ENCODE measurements at regions not wholly inside any gene's neighbourhood (a gene's known extent, or its start where the extent isn't known, plus 50 kb on each side); places are given as distances from the start of the nearest gene placed in this dataset.
"Not testable (repeated sequence)": the region's sequence is repeated elsewhere in the genome, so short reads cannot be mapped to it uniquely, and the experiment has no call there.

GRCh38 chr4:79182209-79182608 is 143.7 kb downstream of the NAA11 start:
- intact Hi-C loops (cut with DNase I) = no loop called here
- no peak for DNase-seq (ENCODE audit: low spot score)

GRCh38 chr4:79181190-79181589 is 144.7 kb downstream of the NAA11 start:
- intact Hi-C loops (cut with DNase I) = no loop called here
- no peak for DNase-seq (ENCODE audit: low spot score)

DNA sequence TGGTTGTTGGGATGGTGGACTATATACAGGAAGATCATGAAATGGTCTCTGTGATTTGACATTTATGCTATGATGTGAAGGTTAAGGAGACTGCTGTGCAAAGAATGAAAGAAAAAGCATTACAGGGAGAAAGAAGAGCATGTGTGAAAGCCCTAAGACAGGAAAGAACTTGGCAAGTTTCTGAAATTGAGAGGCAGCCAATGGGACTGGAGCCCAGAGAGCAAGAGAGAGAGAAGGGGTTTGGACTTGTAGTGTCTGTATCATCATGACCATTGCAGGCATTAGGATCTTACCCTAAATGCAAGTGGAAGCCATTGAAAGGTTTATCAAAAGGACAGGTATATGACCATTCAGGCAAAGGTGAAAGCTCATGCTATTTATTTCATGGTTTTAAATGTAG is 147.1 kb downstream of the NAA11 start:
- intact Hi-C loops (cut with DNase I) = no loop called here
- no peak for DNase-seq (ENCODE audit: low spot score)

GRCh38 chr4:79177388-79177787 is 148.5 kb downstream of the NAA11 start:
- intact Hi-C loops (cut with DNase I) = no loop called here
- no peak for DNase-seq (ENCODE audit: low spot score)

DNA sequence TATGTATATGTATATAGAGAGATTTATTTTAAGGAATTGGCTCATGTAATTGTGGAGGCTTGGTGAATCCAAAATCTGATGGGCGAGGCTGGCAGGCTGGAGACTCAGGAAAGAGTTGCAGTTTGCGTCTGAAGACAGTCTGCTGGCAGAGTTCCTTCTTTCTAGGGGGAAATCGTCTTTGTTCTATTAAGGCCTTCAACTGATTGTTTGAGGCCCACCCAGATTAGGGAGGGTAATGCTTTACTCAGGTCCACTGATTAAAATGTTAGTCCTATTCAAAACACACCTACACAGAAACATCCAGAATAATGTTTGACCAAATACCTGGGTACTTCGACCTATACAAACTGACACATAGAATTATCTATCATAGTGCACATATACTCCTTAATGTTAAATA is 149.5 kb downstream of the NAA11 start:
- DNase-seq (ENCODE audit: low spot score) = no peak

DNA sequence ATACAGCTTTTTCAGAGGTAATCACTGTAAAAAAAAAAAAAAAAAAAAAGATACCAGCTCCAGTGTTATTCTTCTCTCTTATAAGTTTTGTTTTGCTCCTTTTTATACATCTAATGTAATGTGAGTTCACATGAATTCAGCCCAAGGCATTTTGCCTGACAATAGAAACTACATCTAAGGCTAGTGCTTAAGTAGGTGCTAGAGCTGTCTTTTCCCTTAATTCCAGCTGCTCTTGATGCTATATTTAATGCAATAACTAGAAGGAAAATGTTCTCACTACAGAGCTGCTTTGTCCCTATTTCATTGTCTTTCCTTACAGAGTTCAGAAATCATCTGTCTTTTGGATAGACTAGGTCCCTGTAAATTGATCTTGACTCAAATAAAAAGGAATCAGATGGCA is 150.1 kb downstream of the NAA11 start:
- no peak for DNase-seq (ENCODE audit: low spot score)
- intact Hi-C loops (cut with DNase I) = no loop called here

More for the DNA sequence above, 149.5 kb downstream of the NAA11 start:
- intact Hi-C loops (cut with DNase I) = no loop called here

- no peak for DNase-seq (ENCODE audit: low spot score)
- intact Hi-C loops (cut with DNase I) = no loop called here
Observed at GRCh38 chr4:79174490-79175252, 151.2 kb downstream of the NAA11 start.

DNA sequence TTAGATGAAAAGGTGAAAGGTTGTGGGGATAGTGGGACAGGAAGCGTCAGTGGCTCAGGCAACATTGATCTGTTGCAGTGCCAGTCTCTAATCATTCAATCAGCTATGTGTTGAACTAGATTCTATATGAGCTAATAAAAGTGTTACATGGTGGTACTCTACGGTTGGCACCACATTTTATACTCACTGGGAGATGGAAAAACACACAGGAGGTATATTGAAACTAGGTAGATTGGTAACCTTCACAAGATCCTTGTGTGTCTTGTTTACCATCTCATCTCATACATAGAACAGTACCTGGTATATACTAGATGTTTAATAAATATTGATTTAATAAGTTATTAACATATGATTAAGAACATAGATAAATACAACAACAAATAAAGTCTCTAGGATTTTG is 152.7 kb downstream of the NAA11 start:
- intact Hi-C loops (cut with DNase I) = no loop called here
- no peak for DNase-seq (ENCODE audit: low spot score)

GRCh38 chr4:79170077-79170476 is 155.8 kb downstream of the NAA11 start:
- no peak for DNase-seq (ENCODE audit: low spot score)
- intact Hi-C loops (cut with DNase I) = no loop called here

DNA sequence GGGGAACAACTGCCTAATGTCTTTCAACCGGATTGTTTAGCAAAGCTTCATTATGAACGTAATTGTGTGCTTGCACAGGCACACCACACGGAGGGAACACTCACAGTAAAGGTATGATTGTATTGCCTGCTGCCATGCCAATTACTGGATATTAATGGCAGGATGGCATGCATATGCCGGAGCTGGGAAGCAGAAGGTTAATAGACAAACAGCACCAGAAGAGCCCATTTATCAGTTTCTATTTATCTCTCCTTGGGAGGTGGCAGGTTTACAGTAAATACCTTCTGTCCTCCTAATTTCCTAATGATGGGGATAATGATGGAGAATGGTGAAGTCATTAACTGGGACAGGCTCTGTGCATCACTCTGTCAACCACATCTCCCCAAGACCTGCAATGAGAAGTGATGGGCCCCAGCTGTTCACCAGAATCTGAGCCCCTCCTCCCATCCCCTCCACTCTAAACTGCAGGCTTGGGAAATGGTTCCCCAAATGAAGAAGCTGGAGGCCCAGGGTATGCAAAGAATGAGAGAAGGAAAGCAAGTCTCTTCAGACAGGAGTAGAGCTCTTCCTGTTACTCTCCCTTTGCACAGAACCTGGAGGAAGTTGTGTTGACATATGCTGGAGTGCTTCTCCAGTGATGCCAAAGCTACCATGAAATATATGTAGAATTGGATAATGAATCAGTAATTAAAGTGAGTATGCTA is 160.8 kb downstream of the NAA11 start:
- DNase-seq (ENCODE audit: low spot score) = no peak
- intact Hi-C loops (cut with DNase I) = no loop called here

GRCh38 chr4:79163981-79164490 is 161.8 kb downstream of the NAA11 start:
- intact Hi-C loops (cut with DNase I) = no loop called here
- no peak for DNase-seq (ENCODE audit: low spot score)

DNA sequence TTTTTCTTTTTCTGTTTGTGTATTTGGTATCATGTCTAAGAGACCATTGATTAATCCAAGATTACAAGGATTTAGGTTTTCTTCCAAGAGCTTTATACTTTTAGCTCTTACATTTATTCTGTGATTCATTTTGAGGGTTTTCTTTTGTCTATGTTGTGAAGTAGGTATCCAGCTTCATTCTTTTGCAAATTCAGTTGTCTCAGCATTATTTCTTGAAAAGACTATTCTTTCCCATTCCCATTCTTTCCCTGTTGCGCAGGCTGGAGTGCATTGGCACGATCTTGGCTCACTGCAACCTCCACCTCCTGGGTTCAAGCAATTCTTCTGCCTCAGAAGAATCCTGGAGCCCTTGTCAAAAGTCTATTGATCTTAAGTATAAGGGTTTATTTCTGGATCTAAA is 164.9 kb downstream of the NAA11 start:
- DNase-seq (ENCODE audit: low spot score) = no peak
- intact Hi-C loops (cut with DNase I) = no loop called here

GRCh38 chr4:79158705-79159104 is 167.2 kb downstream of the NAA11 start:
- intact Hi-C loops (cut with DNase I); DNase-seq (ENCODE audit: low spot score): not testable (repeated sequence)

GRCh38 chr4:79155336-79155735 is 170.5 kb downstream of the NAA11 start:
- intact Hi-C loops (cut with DNase I) = no loop called here
- no peak for DNase-seq (ENCODE audit: low spot score)

GRCh38 chr4:79150820-79151416 is 174.9 kb downstream of the NAA11 start:
- intact Hi-C loops (cut with DNase I) = no loop called here

DNA sequence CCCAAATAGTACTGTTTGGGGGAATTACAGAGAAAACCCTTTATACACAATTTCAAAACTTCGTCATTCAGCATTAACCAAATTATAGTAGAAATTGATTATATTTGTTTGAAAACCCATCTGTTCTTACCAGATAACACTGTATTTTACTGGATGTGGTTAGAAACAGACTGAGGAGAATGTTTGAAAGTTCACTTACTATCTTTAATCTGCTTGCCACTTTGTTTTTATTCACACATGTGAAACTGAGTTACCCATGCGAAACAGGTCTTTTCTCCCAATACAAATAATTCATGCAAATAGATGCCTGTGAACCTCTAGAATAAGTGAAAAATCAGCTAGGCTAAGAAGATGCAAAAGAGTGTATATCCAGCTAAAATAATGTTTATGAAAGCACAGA is 177.5 kb downstream of the NAA11 start:
- DNase-seq (ENCODE audit: low spot score) = no peak
- intact Hi-C loops (cut with DNase I) = no loop called here

More at GRCh38 chr4:79150820-79151416, 174.9 kb downstream of the NAA11 start:
- DNase-seq (ENCODE audit: low spot score) = no peak

DNA sequence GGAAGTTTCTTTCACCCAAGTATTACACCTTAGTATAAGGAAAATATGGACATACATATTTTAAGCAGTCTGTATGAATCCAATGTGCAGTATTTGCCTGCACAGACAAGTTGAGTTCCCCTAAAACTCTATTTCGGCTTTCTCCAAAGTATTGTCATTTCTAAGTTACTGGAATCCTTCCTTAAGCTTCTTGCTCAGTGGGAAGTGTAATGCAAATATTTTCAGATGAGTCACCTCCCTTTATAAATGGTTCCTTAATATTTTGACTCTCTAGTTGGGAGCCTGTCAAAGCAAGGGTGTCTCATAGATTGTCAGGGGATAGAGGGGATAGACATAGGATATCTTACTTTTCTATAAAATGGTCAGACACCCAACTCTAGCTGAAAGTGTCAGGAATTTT is 178.6 kb downstream of the NAA11 start:
- intact Hi-C loops (cut with DNase I) = no loop called here
- DNase-seq (ENCODE audit: low spot score) = no peak

GRCh38 chr4:79141530-79141929 is 184.3 kb downstream of the NAA11 start:
- intact Hi-C loops (cut with DNase I) = no loop called here
- no peak for DNase-seq (ENCODE audit: low spot score)

DNA sequence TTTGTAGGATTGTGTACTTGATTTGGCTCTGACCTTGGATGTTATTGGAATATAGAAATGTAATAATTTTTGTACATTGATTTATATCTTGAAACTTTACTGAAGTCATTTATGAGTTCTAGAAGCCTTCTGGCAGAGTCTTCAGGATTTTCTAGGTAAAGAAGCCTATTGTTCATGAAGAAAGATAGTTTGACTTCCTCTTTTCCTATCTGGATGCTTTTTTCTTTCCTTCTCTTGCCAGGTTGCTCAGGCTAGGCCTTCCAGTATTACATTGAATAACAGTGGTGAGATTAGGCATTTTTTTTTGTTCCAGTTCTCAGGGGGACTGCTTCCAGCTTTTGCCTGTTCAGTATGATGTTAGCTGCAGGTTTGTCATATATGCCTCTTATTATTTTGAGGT is 191.1 kb downstream of the NAA11 start:
- intact Hi-C loops (cut with DNase I) = no loop called here
- no peak for DNase-seq (ENCODE audit: low spot score)

DNA sequence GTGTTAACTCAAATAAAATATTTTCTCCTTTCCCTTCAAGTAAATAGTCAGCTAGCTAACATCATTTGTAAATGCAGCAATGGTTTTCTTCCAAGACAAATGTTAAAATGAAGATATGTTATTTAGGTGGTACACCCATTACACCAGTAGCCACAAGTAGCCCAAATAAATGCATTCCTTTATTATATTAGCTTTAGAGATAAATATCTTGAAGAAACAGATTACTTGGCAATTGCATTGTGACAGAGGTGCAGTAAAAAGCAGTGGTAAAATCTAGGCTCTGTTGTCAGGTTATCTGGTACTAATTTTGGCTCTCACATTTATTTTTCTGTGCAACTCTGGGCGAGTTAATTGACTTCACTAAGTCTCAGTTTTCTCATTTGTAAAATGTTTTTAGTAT is 193.0 kb downstream of the NAA11 start:
- no peak for DNase-seq (ENCODE audit: low spot score)
- intact Hi-C loops (cut with DNase I) = no loop called here

- intact Hi-C loops (cut with DNase I) = no loop called here
- no peak for DNase-seq (ENCODE audit: low spot score)
Observed at GRCh38 chr4:79121875-79122358, 182.7 kb upstream of the PAQR3 start.

Measured in cardiac septum (tissue), 1 donor.